H9 (cell line): ENCODE measurements at regions not wholly inside any gene's neighbourhood (a gene's known extent, or its start where the extent isn't known, plus 50 kb on each side); places are given as distances from the start of the nearest gene placed in this dataset.

Experiments used
- DNase-seq: peaks from one replicate; pipeline ENCODE4 v3.0.0-alpha.2; 2017
- H2AFZ ChIP-seq: one replicate; pipeline ENCODE4 v1.6.1; 2013; ENCODE audit warnings: mild to moderate bottlenecking, low read length, control low read depth, moderate library complexity
- H2AK5ac ChIP-seq: 2 replicates; pipeline ENCODE4 v1.6.1; 2013; ENCODE audit warnings: low read length, control low read depth, mixed read lengths; ENCODE audit not compliant: insufficient read length
- H2BK120ac ChIP-seq: one replicate; pipeline ENCODE4 v1.6.1; 2013; ENCODE audit warnings: low read depth, mild to moderate bottlenecking, low read length, control low read depth, inconsistent platforms; ENCODE audit not compliant: poor library complexity, severe bottlenecking
- H2BK12ac ChIP-seq: 2 replicates; pipeline ENCODE4 v1.6.1; 2013; ENCODE audit warnings: low read length, control low read depth, mixed read lengths, low read depth; ENCODE audit not compliant: insufficient read length
- H2BK15ac ChIP-seq: 2 replicates; pipeline ENCODE4 v1.6.1; 2013; ENCODE audit warnings: low read depth, low read length, control low read depth
- H2BK20ac ChIP-seq: one replicate; pipeline ENCODE4 v1.6.1; 2013; ENCODE audit warnings: low read depth, mild to moderate bottlenecking, low read length, control low read depth, inconsistent platforms; ENCODE audit not compliant: poor library complexity, severe bottlenecking
- H2BK5ac ChIP-seq: 2 replicates; pipeline ENCODE4 v1.6.1; 2013; ENCODE audit warnings: low read length, control low read depth, mixed read lengths; ENCODE audit not compliant: insufficient read length
- H3K14ac ChIP-seq: 2 replicates; pipeline ENCODE4 v1.6.1; 2013; ENCODE audit warnings: low read length, control low read depth; ENCODE audit not compliant: insufficient read depth
- H3K18ac ChIP-seq: 2 replicates; pipeline ENCODE4 v1.6.1; 2013; ENCODE audit warnings: low read depth, mild to moderate bottlenecking, mixed read lengths, low read length, control low read depth; ENCODE audit not compliant: insufficient read length
- H3K23ac ChIP-seq: 2 replicates; pipeline ENCODE4 v1.6.1; 2013; ENCODE audit warnings: low read length, control low read depth, mixed read lengths, low read depth; ENCODE audit not compliant: insufficient read length
- H3K23me2 ChIP-seq: 2 replicates; pipeline ENCODE4 v1.6.1; 2013; ENCODE audit warnings: low read depth, mild to moderate bottlenecking, mixed read lengths, low read length, control low read depth; ENCODE audit not compliant: insufficient read length, poor library complexity, severe bottlenecking
- H3K27ac ChIP-seq: 2 replicates; pipeline ENCODE4 v1.5.1; 2013; ENCODE audit warnings: low read length, control low read depth, mixed read lengths, low read depth; ENCODE audit not compliant: insufficient read length
- H3K27me3 ChIP-seq: 2 replicates; pipeline ENCODE4 v1.6.1; 2013; ENCODE audit warnings: low read length, control low read depth, inconsistent platforms; ENCODE audit not compliant: insufficient read depth
- H3K4ac ChIP-seq: 2 replicates; pipeline ENCODE4 v1.6.1; 2013; ENCODE audit warnings: low read depth, mild to moderate bottlenecking, control low read depth, inconsistent platforms, low read length, moderate library complexity
- H3K4me1 ChIP-seq: 2 replicates; pipeline ENCODE4 v1.6.1; 2013; ENCODE audit warnings: low read length, control low read depth, inconsistent platforms; ENCODE audit not compliant: insufficient read depth
- H3K4me2 ChIP-seq: 2 replicates; pipeline ENCODE4 v1.6.1; 2013; ENCODE audit warnings: low read length, control low read depth, mixed read lengths; ENCODE audit not compliant: insufficient read length, insufficient read depth
- H3K56ac ChIP-seq: 2 replicates; pipeline ENCODE4 v1.6.1; 2013; ENCODE audit warnings: low read depth, mild to moderate bottlenecking, mixed read lengths, low read length, control low read depth; ENCODE audit not compliant: insufficient read length
- H3K79me1 ChIP-seq: 2 replicates; pipeline ENCODE4 v1.6.1; 2013; ENCODE audit warnings: low read depth, mild to moderate bottlenecking, moderate library complexity, low read length, control low read depth, inconsistent platforms; ENCODE audit not compliant: insufficient read depth, poor library complexity, severe bottlenecking
- H3K79me2 ChIP-seq: 2 replicates; pipeline ENCODE4 v1.6.1; 2013; ENCODE audit warnings: low read length, control low read depth, inconsistent platforms; ENCODE audit not compliant: insufficient read depth
- H3K9ac ChIP-seq: 2 replicates; pipeline ENCODE4 v1.6.1; 2013; ENCODE audit warnings: low read length, control low read depth, mixed read lengths; ENCODE audit not compliant: insufficient read length; ENCODE audit errors: extremely low read depth
- H3K9me3 ChIP-seq: one replicate; pipeline ENCODE4 v1.6.1; 2013; ENCODE audit warnings: low read depth, low read length, inconsistent platforms; ENCODE audit not compliant: control insufficient read depth
- H3T11ph ChIP-seq: one replicate; pipeline ENCODE4 v1.6.1; 2013; ENCODE audit warnings: mild to moderate bottlenecking, low read length, control low read depth, inconsistent platforms
- H4K20me1 ChIP-seq: one replicate; pipeline ENCODE4 v1.6.1; 2013; ENCODE audit not compliant: control insufficient read depth, insufficient read length, insufficient read depth
- H4K5ac ChIP-seq: 2 replicates; pipeline ENCODE4 v1.6.1; 2013; ENCODE audit warnings: low read depth, mild to moderate bottlenecking, mixed read lengths, low read length, control low read depth; ENCODE audit not compliant: insufficient read length
- H4K8ac ChIP-seq: replicated peaks from 2 replicates; pipeline ENCODE4 v1.6.1; 2013; ENCODE audit warnings: low read length, control low read depth, mixed read lengths, low read depth; ENCODE audit not compliant: insufficient read length
- H4K91ac ChIP-seq: 2 replicates; pipeline ENCODE4 v1.6.1; 2013; ENCODE audit warnings: low read depth, mild to moderate bottlenecking, moderate library complexity, mixed read lengths, low read length, control low read depth; ENCODE audit not compliant: insufficient read length
- H3K27ac Mint-ChIP-seq, 3 experiments: 2 replicates in 2 of 3; 3 replicates in 1 of 3; pipeline ENCODE4 v1.8.0; 2020 to 2021; ENCODE audit warnings: mixed read lengths in 3 of 3, mild to moderate bottlenecking in 1 of 3, moderate library complexity in 1 of 3
- H3K27me3 Mint-ChIP-seq: 2 replicates; pipeline ENCODE4 v1.8.0; 2021; ENCODE audit warnings: low read depth, mild to moderate bottlenecking, moderate library complexity, mixed read lengths
- H3K36me3 Mint-ChIP-seq, 3 experiments: 2 replicates in 2 of 3; 3 replicates in 1 of 3; pipeline ENCODE4 v1.8.0; 2020 to 2021; ENCODE audit warnings: low read depth in 3 of 3, mixed read lengths in 3 of 3; ENCODE audit not compliant: insufficient read depth in 1 of 3
- H3K4me1 Mint-ChIP-seq, 2 experiments: 2 replicates each; pipeline ENCODE4 v1.8.0; 2020; ENCODE audit warnings: mixed read lengths in 2 of 2
- H3K4me3 Mint-ChIP-seq, 2 experiments: 2 replicates in 1 of 2; 3 replicates in 1 of 2; pipeline ENCODE4 v1.8.0; 2020 to 2021; ENCODE audit warnings: mild to moderate bottlenecking in 2 of 2, mixed read lengths in 2 of 2, moderate library complexity in 1 of 2
- H3K9me3 Mint-ChIP-seq, 2 experiments: 2 replicates in 1 of 2; 3 replicates in 1 of 2; pipeline ENCODE4 v1.8.0; 2020; ENCODE audit warnings: mild to moderate bottlenecking in 2 of 2, mixed read lengths in 2 of 2, moderate library complexity in 1 of 2
- CTCF ChIP-seq: fragments of 200-600 bp; sonication (generic); conservative IDR thresholded peaks from 3 replicates; pipeline ENCODE4 v1.8.0; 2021; ENCODE audit warnings: antibody characterized with exemption, mild to moderate bottlenecking
- WGBS: extraction: QIAGEN DNeasy Blood & Tissue Kit; methylation state at CpG from one replicate; pipeline ENCODE4 v1.1.7; 2013; ENCODE audit warnings: missing lambda C conversion rate, low lambda C conversion rate, mixed read lengths; ENCODE audit not compliant: insufficient read length; ENCODE audit errors: extremely low coverage; 5-methylcytosine and 5-hydroxymethylcytosine counted together

GRCh38 chr16:48011878-48012658 is 143.7 kb downstream of the ABCC12 start:
- H3K4me3 Mint-ChIP-seq: no peak overlapping the region
- Histone ChIP-seq H4K91ac (no peak overlapping the region), H3K9ac (no peak overlapping the region), H3K27ac (no peak overlapping the region), H4K8ac (no peak overlapping the region), H3K79me1 (no peaks in the 10 kb centered on the region), H2BK5ac (no peak overlapping the region), H2AK5ac (no peak overlapping the region), H2BK20ac (no peak overlapping the region), H3K27me3 (no peaks in the 10 kb centered on the region), H4K5ac (no peak overlapping the region), H3K14ac (no peak overlapping the region), H2BK15ac (no peak overlapping the region), H3K4ac (no peak overlapping the region), H4K20me1 (no peaks in the 10 kb centered on the region), H3K79me2 (no peaks in the 10 kb centered on the region), H3K56ac (no peak overlapping the region), H3K23me2 (no peaks in the 10 kb centered on the region), H3K9me3 (no peaks in the 10 kb centered on the region), H3T11ph (no peak overlapping the region), H2BK120ac (no peak overlapping the region), H3K4me2 (no peak overlapping the region), H3K23ac (no peak overlapping the region), H2BK12ac (no peak overlapping the region), H2AFZ (no peak overlapping the region), H3K4me1 (peaks cover 4% of the 10 kb centered on the region; the same call in 1 of the 2 replicates), H3K18ac (no peak overlapping the region)
- DNase-seq: peak; percentile 10
- peaks cover 0 to 4% (median 3%) of the 10 kb centered on the region in 3 experiments; a peak in 2 of 7 replicates for H3K36me3 Mint-ChIP-seq
- H3K27ac Mint-ChIP-seq: no peak overlapping the region
- TF ChIP-seq CTCF: no peak
- peaks cover 3 to 6% of the 10 kb centered on the region in 2 experiments; a peak in 3 of 5 replicates for H3K9me3 Mint-ChIP-seq
- peaks cover 17 to 18% of the 10 kb centered on the region in 2 experiments for H3K4me1 Mint-ChIP-seq
- no CpG with 5 or more reads among the region's 9 CpGs for WGBS
- H3K27me3 Mint-ChIP-seq: peaks cover 2% of the 10 kb centered on the region; the same call in 1 of the 2 replicates
